SH-SY5Y (cell line): ENCODE measurements at regions not wholly inside any gene's neighbourhood (a gene's known extent, or its start where the extent isn't known, plus 50 kb on each side); places are given as distances from the start of the nearest gene placed in this dataset.

Experiments used
- GATA2 ChIP-seq: IDR thresholded peaks from 2 replicates; pipeline ENCODE4 v1.6.1; 2011; ENCODE audit warnings: mild to moderate bottlenecking, low read depth, low read length
- GATA3 ChIP-seq: IDR thresholded peaks from 2 replicates; pipeline ENCODE4 v1.6.1; 2011; ENCODE audit warnings: low read depth, mild to moderate bottlenecking, low read length, moderate library complexity

GRCh38 chr1:115469703-115470476 is 131.8 kb upstream of the NGF start:
- TF ChIP-seq GATA2: no peak
- TF ChIP-seq GATA3: no peak
